Neural progenitor cell (in vitro differentiated cells): ENCODE measurements at regions not wholly inside any gene's neighbourhood (a gene's known extent, or its start where the extent isn't known, plus 50 kb on each side); places are given as distances from the start of the nearest gene placed in this dataset.

Experiments used
- DNase-seq: peaks from one replicate; pipeline ENCODE4 v3.0.0-alpha.2; 2016; ENCODE audit warnings: low spot score
- H2AFZ ChIP-seq: fragments of 200-600 bp; sonication (generic); replicated peaks from 2 replicates; pipeline ENCODE4 v1.6.1; 2016; ENCODE audit warnings: antibody characterized with exemption
- H3F3A ChIP-seq: fragments of 200-600 bp; sonication (generic); 2 replicates; pipeline ENCODE4 v1.6.1; 2016; ENCODE audit warnings: antibody characterized with exemption, low read depth
- H3K27ac ChIP-seq: fragments of 200-600 bp; sonication (generic); 2 replicates; pipeline ENCODE4 v1.5.1; 2016; ENCODE audit warnings: mild to moderate bottlenecking
- H3K27me3 ChIP-seq: fragments of 200-600 bp; sonication (generic); 2 replicates; pipeline ENCODE4 v1.6.1; 2016; ENCODE audit warnings: mild to moderate bottlenecking, moderate library complexity
- H3K36me3 ChIP-seq: fragments of 200-600 bp; sonication (generic); 2 replicates; pipeline ENCODE4 v1.5.1; 2016
- H3K4me1 ChIP-seq: fragments of 200-600 bp; sonication (generic); 2 replicates; pipeline ENCODE4 v1.6.1; 2016; ENCODE audit warnings: mixed run types
- H3K4me2 ChIP-seq: fragments of 200-600 bp; sonication (generic); 2 replicates; pipeline ENCODE4 v1.6.1; 2016
- H3K4me3 ChIP-seq: fragments of 200-600 bp; sonication (generic); 2 replicates; pipeline ENCODE4 v1.5.1; 2016
- H3K79me2 ChIP-seq: fragments of 200-600 bp; sonication (generic); 2 replicates; pipeline ENCODE4 v1.6.1; 2016; ENCODE audit warnings: low read depth
- H3K9ac ChIP-seq: fragments of 200-600 bp; sonication (generic); 2 replicates; pipeline ENCODE4 v1.6.1; 2016
- H3K9me3 ChIP-seq: fragments of 200-600 bp; sonication (generic); 2 replicates; pipeline ENCODE4 v1.5.1; 2016; ENCODE audit warnings: low read depth
- H4K20me1 ChIP-seq: fragments of 200-600 bp; sonication (generic); 2 replicates; pipeline ENCODE4 v1.6.1; 2016; ENCODE audit warnings: low read depth
- H3K27ac Mint-ChIP-seq: 3 replicates; pipeline ENCODE4 v1.8.0; 2021; ENCODE audit warnings: mixed read lengths
- H3K27me3 Mint-ChIP-seq: 2 replicates; pipeline ENCODE4 v1.8.0; 2022; ENCODE audit warnings: low read depth, mild to moderate bottlenecking, inconsistent platforms, moderate library complexity, mixed read lengths; ENCODE audit not compliant: insufficient read depth
- H3K36me3 Mint-ChIP-seq: 3 replicates; pipeline ENCODE4 v1.8.0; 2021; ENCODE audit warnings: mixed read lengths
- H3K4me1 Mint-ChIP-seq: 3 replicates; pipeline ENCODE4 v1.8.0; 2021; ENCODE audit warnings: mixed read lengths
- H3K4me3 Mint-ChIP-seq: 3 replicates; pipeline ENCODE4 v1.8.0; 2021; ENCODE audit warnings: mild to moderate bottlenecking, moderate library complexity, mixed read lengths
- H3K9me3 Mint-ChIP-seq: 3 replicates; pipeline ENCODE4 v1.8.0; 2020; ENCODE audit warnings: mixed read lengths
- CTCF ChIP-seq: fragments of 200-600 bp; sonication (generic); IDR thresholded peaks from 2 replicates; pipeline ENCODE4 v1.5.1; 2017; ENCODE audit warnings: antibody characterized with exemption, mild to moderate bottlenecking
- EZH2 ChIP-seq: fragments of 200-600 bp; sonication (generic); IDR thresholded peaks from 2 replicates; pipeline ENCODE4 v1.6.1; 2017; ENCODE audit warnings: antibody characterized with exemption, mild to moderate bottlenecking, moderate library complexity
- EZH2phosphoT487 ChIP-seq: fragments of 200-600 bp; sonication (generic); IDR thresholded peaks from 2 replicates; pipeline ENCODE4 v1.6.1; 2017; ENCODE audit warnings: antibody characterized with exemption

- Mint-ChIP-seq H3K27ac (no peak overlapping the region), H3K9me3 (no peaks in the 10 kb centered on the region), H3K36me3 (no peaks in the 10 kb centered on the region), H3K4me3 (no peak overlapping the region), H3K27me3 (no peaks in the 10 kb centered on the region), H3K4me1 (peaks cover 5% of the 10 kb centered on the region)
- Histone ChIP-seq H3K4me1 (no peaks in the 10 kb centered on the region), H4K20me1 (no peaks in the 10 kb centered on the region), H3K79me2 (no peaks in the 10 kb centered on the region), H3K4me2 (no peak overlapping the region), H3K4me3 (no peak overlapping the region), H3K9ac (no peak overlapping the region), H3K9me3 (no peaks in the 10 kb centered on the region), H3F3A (no peaks in the 10 kb centered on the region), H2AFZ (no peak overlapping the region), H3K27me3 (no peaks in the 10 kb centered on the region), H3K27ac (no peak overlapping the region), H3K36me3 (no peaks in the 10 kb centered on the region)
- no peak for DNase-seq
- TF ChIP-seq EZH2: no peak
- no peak for TF ChIP-seq EZH2phosphoT487
- TF ChIP-seq CTCF: no peak
Observed at GRCh38 chr17:71342737-71343136, 778.1 kb upstream of the SOX9 start.

- no peaks in the 10 kb centered on the region for H3K9me3 Mint-ChIP-seq
- H2AFZ ChIP-seq: no peak overlapping the region
- no peak overlapping the region for H3K4me3 ChIP-seq
- H3K4me3 Mint-ChIP-seq: no peak overlapping the region
- H3K9ac ChIP-seq: no peak overlapping the region
- H3K36me3 Mint-ChIP-seq: no peaks in the 10 kb centered on the region
- no peaks in the 10 kb centered on the region for H3K9me3 ChIP-seq
- no peak overlapping the region for H3K4me2 ChIP-seq
- H3K27ac ChIP-seq: no peak overlapping the region
- no peaks in the 10 kb centered on the region for H3K79me2 ChIP-seq
- H4K20me1 ChIP-seq: no peaks in the 10 kb centered on the region
- no peaks in the 10 kb centered on the region for H3K4me1 ChIP-seq
- DNase-seq: no peak
- no peaks in the 10 kb centered on the region for H3F3A ChIP-seq
- no peaks in the 10 kb centered on the region for H3K27me3 ChIP-seq
- H3K27me3 Mint-ChIP-seq: no peaks in the 10 kb centered on the region
- H3K36me3 ChIP-seq: no peaks in the 10 kb centered on the region
- no peak overlapping the region for H3K27ac Mint-ChIP-seq
- H3K4me1 Mint-ChIP-seq: no peaks in the 10 kb centered on the region
- TF ChIP-seq EZH2 (no peak), EZH2phosphoT487 (no peak), CTCF (no peak)
Observed at GRCh38 chr17:71349908-71350600, 770.8 kb upstream of the SOX9 start.

- Histone ChIP-seq H3K4me2 (no peak overlapping the region), H3K9ac (no peak overlapping the region), H2AFZ (no peak overlapping the region), H4K20me1 (no peaks in the 10 kb centered on the region), H3K4me1 (no peaks in the 10 kb centered on the region), H3K27me3 (no peaks in the 10 kb centered on the region), H3F3A (no peaks in the 10 kb centered on the region), H3K36me3 (no peaks in the 10 kb centered on the region), H3K27ac (no peak overlapping the region), H3K79me2 (no peaks in the 10 kb centered on the region), H3K4me3 (no peak overlapping the region), H3K9me3 (no peaks in the 10 kb centered on the region)
- H3K4me1 Mint-ChIP-seq: no peaks in the 10 kb centered on the region
- H3K9me3 Mint-ChIP-seq: peaks cover 11% of the 10 kb centered on the region
- TF ChIP-seq CTCF: no peak
- no peak for TF ChIP-seq EZH2phosphoT487
- TF ChIP-seq EZH2: no peak
- no peak overlapping the region for H3K27ac Mint-ChIP-seq
- no peaks in the 10 kb centered on the region for H3K36me3 Mint-ChIP-seq
- no peak overlapping the region for H3K4me3 Mint-ChIP-seq
- H3K27me3 Mint-ChIP-seq: no peaks in the 10 kb centered on the region
- DNase-seq: no peak
Observed at GRCh38 chr17:71360301-71360700, 760.5 kb upstream of the SOX9 start.
